GM12865 (cell line): ENCODE measurements at regions not wholly inside any gene's neighbourhood (a gene's known extent, or its start where the extent isn't known, plus 50 kb on each side); places are given as distances from the start of the nearest gene placed in this dataset.

Experiments
- DNase-seq: peaks from one replicate; pipeline ENCODE4 v3.0.0; 2010; ENCODE audit warnings: low read depth
- H3K4me3 ChIP-seq: 2 replicates; pipeline ENCODE4 v1.5.1; 2011; ENCODE audit warnings: mild to moderate bottlenecking, low read depth, low read length, control low read depth
- TF ChIP-seq, protein P1 (sequence below): IDR thresholded peaks from 2 replicates; pipeline ENCODE4 v1.5.1; 2011; ENCODE audit warnings: low read length, control low read depth, low read depth, inconsistent platforms; ENCODE audit not compliant: insufficient read depth; ENCODE audit errors: missing control alignments

GRCh38 chr3:1495466-1495865, 402.6 kb downstream of the CNTN6 start:
- TF ChIP-seq, protein P1, sequence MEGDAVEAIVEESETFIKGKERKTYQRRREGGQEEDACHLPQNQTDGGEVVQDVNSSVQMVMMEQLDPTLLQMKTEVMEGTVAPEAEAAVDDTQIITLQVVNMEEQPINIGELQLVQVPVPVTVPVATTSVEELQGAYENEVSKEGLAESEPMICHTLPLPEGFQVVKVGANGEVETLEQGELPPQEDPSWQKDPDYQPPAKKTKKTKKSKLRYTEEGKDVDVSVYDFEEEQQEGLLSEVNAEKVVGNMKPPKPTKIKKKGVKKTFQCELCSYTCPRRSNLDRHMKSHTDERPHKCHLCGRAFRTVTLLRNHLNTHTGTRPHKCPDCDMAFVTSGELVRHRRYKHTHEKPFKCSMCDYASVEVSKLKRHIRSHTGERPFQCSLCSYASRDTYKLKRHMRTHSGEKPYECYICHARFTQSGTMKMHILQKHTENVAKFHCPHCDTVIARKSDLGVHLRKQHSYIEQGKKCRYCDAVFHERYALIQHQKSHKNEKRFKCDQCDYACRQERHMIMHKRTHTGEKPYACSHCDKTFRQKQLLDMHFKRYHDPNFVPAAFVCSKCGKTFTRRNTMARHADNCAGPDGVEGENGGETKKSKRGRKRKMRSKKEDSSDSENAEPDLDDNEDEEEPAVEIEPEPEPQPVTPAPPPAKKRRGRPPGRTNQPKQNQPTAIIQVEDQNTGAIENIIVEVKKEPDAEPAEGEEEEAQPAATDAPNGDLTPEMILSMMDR = no peak
- no peak for DNase-seq
- no peak overlapping the region for H3K4me3 ChIP-seq

DNA sequence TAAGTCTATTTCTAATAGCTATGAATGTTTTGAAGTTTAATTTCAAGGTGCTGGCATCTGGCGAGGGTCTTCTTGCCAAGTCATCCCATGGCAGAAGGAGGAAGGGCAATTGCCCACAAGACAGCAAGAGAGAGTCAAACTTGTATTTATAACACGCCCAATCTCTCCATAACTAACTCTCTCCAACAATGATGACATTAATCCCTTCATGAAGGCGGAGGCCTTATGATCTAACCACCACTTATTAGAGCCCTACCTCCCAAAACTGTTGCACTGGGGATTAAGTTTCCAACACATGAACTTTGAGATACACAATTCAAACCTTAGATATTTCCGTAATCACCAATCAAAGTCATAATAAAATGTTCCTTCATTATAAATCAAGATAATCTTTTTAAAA, 406.9 kb downstream of the CNTN6 start:
- TF ChIP-seq, protein P1 = no peak
- H3K4me3 ChIP-seq = no peak overlapping the region
- no peak for DNase-seq

DNA sequence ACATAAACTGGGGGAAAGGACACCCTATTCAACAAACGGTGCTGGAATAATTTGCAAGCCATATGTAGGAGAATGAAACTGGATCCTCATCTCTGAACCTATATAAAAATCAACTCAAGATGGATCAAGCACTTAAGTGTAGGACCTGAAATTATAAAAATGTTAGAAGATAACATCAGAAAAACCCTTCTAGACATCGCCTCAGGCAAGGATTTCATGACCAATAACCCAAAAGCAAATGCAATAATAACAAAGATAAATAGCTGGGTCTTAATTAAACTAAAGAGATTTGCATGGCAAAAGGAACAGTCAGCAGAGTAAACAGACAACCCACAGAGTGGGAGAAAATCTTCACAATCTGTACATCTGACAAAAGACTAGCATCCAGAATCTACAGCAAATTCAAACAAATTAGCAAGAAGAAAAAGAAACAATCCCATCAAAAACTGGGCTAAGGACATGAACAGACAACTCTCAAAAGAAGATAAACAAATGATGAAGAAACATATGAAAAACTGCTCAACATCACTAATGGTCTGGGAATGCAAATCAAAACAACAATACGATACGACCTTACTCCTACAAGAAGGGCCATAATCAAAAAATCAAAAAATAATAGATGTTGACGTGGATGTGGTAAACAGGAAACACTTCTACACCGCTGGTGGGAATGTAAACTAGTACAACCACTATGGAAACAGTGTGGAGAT, 408.7 kb downstream of the CNTN6 start:
- TF ChIP-seq, protein P1 = no peak
- DNase-seq = no peak
- H3K4me3 ChIP-seq = no peak overlapping the region

GRCh38 chr3:1506090-1506489, 413.3 kb downstream of the CNTN6 start:
- TF ChIP-seq, protein P1 = no peak
- H3K4me3 ChIP-seq = no peak overlapping the region
- no peak for DNase-seq

DNA sequence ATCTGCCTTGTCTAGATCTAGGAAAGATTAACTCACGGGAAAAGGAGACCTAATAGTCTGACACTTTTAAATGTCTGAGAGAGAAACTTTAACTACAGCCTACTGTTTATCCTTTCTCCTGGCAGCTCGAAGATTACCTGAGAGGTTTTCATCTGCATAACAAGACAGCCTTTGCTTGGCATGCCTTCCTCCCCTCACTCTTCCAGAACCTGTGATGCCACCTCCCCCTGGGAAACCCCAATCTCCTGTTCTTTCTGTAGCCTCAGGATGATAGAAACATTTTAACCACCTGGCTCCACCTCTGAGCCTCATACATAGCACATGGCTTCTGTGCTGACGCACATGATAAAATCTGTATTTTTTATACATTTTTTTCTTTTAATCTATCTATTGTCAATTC, 420.8 kb downstream of the CNTN6 start:
- no peak for DNase-seq
- TF ChIP-seq, protein P1 = no peak
- H3K4me3 ChIP-seq = no peak overlapping the region

GRCh38 chr3:1515882-1516281, 423.1 kb downstream of the CNTN6 start:
- no peak overlapping the region for H3K4me3 ChIP-seq
- no peak for DNase-seq
- TF ChIP-seq, protein P1 = no peak

- TF ChIP-seq, protein P1 = no peak
- H3K4me3 ChIP-seq = no peak overlapping the region
- DNase-seq = no peak
Measured at GRCh38 chr3:1527786-1528185, 435.0 kb downstream of the CNTN6 start.
